SK-N-SH (cell line): ENCODE measurements at regions not wholly inside any gene's neighbourhood (a gene's known extent, or its start where the extent isn't known, plus 50 kb on each side); places are given as distances from the start of the nearest gene placed in this dataset.

Source experiments
- CTCF ChIP-seq: fragments of 200-600 bp; sonication (generic); IDR thresholded peaks from 2 replicates; pipeline ENCODE4 v1.6.1; 2017; ENCODE audit warnings: antibody characterized with exemption, mild to moderate bottlenecking, moderate library complexity
- MEF2A ChIP-seq: IDR thresholded peaks from 2 replicates; pipeline ENCODE4 v1.4.0; 2012; ENCODE audit warnings: low read depth, borderline replicate concordance

DNA sequence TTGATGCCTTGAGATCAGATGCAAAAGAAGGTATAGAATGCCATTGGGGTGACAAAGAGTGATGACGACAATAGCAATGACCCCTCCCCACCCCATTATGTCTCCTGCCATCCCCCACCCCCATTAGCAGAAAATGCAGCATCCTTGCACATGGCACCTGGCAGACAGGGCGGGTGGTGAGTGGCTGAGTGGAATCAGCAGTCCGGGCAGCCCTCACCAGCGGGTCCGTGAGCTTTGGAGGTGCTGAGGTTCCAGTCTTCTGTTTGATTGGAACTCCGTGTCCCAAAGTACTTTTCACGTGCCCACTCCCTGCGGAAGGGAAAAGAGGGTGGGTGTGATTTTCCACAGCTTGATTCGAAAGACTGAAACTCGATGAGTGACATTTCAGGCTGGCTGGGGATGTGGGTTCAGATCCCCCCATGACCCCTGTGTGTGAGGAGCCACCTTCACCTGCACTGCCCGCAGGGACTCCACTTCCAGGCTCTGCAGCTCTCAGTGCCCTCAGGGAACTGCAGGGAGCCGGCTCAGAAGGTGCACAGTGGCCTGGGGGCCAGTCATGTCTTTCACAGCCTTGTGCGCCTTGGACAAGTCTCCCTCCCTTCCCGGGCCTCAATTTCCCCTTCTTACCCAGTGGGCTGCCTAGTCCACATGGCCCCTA is 130.9 kb downstream of the GLI2 start:
- TF ChIP-seq CTCF (no peak), MEF2A (no peak)
